ENCODE measurements at regions not wholly inside any gene's neighbourhood (a gene's known extent, or its start where the extent isn't known, plus 50 kb on each side); places are given as distances from the start of the nearest gene placed in this dataset.

GRCh38 chr18:72058851-72059250 is 485.3 kb downstream of the CBLN2 start:
- DNase-seq, result no peak

DNA sequence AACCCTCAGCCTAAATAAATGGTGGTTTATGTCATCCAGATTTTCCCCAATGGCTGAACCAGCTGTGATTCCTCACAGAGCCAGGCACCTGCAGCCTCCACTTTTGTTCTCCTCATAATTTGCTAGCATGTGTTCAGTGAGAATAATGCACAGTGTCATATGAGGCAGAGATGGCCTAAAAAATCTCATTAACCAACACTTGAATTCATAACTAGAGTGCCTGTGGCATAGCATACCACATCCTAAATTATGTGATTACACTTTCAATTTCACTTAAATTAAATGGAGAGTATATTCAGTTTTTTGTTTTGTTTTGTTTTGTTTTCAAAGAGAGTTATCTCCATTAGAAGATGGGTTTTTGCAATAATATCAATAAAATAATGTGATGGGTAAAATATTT is 488.0 kb downstream of the CBLN2 start:
- no peak for DNase-seq

DNA sequence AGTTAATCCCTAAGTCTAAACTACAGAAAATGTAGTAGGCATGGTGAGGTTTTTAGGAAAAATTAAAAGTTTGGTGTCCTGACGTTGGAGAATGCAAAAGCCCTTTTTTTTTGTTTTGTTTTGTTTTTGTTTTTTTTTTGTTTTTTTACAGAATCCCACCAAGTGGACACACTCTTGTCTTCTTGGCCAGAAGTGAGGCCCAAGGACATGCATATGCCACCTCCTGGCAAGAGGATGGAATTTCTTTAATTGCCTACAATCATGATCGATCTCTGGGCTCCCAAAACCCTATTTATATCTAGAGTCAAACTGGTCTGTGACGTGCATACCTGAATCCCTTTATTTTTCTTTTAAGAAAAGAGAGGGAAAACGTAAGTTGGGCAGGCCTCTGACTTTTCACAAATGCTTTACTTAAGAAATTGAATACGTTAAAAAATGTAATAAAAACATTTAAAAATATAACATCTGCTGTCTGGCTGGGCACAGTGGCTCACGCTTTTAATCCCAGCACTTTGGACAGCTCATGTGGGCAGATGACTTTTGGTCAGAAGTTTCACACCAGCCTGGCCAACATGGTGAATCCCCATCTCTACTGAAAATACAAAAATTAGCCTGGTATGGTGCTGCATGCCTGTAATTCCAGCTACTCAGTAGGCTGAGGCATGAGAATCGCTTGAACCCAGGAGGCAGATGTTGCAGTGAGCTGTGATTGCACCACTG is 502.7 kb downstream of the CBLN2 start:
- no peak for DNase-seq

DNA sequence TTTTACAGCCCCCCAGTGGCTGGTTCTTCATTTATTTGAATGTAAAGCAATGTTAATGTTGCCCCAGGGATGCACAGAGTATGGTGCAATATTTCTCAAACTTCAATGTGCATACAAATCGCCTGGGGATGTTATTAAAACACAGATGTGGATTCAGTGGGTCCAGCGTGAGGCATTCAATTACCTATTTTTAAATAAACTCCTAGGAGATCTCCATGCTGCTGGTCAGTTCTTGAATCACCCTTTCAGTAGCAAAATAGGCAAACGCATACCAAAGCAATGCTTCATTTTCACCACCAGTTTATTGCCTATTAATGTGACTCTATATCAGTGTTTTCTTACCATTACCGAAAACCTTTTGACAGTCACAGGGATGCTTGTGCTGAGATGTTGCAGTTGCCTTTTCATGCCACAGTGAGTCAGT is 530.7 kb downstream of the CBLN2 start:
- DNase-seq, result no peak

DNA sequence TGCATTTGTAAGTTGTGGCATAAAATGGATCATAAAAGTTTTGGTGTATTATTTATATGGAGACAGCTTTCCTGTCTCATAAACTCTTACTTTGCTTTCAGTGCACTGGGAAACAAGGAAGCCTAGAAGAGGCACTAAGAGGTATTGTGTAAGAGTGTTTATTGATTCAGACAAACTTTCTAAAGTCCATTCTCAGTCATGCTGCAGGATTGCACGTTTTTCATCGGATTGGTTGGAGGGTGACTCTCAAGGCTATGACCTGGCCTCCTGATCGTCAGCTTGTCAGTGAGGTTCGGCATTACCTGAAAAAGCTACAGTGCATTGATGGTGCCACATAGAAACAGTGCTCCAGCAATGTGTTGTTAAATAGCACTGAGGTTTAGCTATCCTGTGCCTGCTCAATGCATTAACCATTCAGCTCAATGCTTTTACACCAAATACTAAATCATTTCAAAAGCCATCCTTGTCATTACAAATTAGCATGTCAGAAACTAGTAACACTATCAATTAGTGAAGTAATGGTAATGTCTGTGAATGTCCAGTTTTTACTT is 545.5 kb downstream of the CBLN2 start:
- DNase-seq, result no peak

DNA sequence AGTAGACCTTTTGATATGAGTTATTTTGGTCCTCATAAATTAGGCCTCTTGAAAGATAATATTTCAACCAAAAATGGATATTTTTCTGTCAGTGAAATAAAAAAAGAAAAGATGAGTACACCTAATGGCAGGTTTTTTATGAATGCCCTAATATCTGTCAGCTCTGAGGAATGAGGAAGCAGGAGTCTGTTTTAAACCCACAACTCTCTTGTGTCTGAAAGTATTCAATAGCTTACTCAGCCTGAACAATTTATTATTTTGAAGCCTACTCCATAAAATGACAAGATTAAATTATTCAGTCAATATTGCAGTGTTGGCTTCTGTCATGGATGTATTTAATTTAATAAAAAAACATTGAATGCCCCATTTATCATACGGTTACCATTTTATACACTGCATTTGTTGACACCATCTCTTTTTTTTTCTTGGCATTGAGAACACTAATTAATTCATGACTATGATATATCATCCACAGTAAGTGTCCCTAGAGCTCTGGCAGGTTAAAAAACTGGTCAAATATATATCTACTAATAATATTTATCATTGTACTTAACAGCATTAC is 548.2 kb downstream of the CBLN2 start:
- DNase-seq, result no peak

DNA sequence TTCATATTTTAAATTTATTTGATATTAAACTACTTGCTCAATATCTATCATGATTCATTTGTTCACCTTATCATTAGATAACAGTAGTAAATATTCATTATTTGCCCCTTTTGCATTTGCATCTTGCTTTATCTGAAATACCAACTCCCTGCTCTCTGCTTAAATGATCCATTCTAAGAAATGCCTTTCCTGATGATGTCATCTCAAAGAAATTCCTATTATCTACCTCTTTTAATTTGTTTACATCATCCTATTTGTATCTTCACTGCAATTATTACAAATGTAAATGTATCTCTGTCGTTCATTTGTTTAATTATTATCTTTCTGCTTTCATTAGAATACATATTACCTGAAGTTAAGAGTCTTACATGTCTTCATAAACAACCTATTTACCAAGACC is 549.9 kb downstream of the CBLN2 start:
- DNase-seq, result no peak

- DNase-seq, result no peak
These were observed 554.5 kb downstream of the CBLN2 start for GRCh38 chr18:71989616-71990015.

GRCh38 chr18:71986351-71987050 is 557.6 kb downstream of the CBLN2 start:
- no peak for DNase-seq

- DNase-seq, result no peak
These were observed 567.4 kb downstream of the CBLN2 start for GRCh38 chr18:71976744-71977143.

GRCh38 chr18:71966791-71967190 is 577.4 kb downstream of the CBLN2 start:
- no peak for DNase-seq

GRCh38 chr18:71958605-71959004 is 585.5 kb downstream of the CBLN2 start:
- DNase-seq, result no peak

DNA sequence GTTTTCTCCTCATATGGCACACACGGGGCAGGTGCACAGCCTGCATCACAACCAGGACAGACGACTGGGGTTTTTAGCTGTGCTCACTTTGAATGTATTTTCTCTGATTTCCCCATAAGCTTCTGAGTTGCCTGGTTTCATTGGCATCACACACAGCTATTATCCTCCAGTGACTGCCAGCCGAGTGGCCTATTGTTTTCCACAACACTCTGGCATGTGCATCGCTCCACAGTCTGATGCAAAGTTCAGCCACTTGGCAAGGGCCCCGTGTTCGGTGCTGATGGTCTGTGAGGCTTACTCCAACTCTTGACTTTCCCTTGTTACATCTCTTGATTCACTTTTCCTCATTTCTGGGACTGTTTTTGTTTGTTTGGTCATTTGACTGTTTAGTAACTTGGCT is 593.1 kb downstream of the CBLN2 start:
- DNase-seq, result no peak

DNA sequence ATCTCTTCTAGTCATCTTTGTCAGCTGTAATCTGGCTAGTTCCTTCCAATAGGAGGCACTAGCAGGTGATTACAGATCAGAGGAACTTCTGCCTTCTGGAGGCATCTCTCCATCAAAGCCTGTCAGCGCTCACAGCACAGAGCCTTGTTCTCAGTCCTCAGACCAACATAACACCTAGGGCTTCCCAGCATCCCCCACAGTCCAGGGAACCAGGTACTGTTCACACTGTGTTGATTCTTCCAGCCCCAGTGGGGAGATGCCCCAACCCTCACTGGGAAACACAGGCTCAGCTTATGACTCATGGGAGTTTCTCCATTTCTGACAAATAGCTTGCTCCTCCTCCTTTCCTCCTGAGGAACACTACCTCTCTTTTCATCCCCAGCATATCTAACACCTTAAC is 601.7 kb downstream of the CBLN2 start:
- DNase-seq, result no peak

- no peak for DNase-seq
These were observed 604.7 kb downstream of the CBLN2 start for GRCh38 chr18:71939483-71939882.

DNA sequence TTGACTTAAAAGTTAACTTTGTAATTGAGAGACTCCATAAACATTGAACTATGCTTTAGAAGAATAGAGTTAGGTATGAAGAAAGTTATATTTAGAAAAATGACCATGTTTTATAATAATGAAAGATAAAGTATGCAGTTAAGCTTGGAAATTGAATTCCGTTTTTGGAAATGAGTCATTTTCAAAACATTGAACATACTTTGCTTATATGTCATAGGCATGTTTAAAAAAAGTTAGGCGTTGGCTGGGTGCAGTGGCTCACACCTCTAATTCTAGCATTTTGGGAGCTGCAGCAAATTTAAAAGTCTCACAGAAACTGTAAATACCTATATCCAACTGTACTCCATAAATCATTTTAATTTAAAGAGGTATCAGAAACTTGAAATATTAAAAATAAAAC is 607.4 kb downstream of the CBLN2 start:
- DNase-seq, result no peak

- no peak for DNase-seq
These were observed 624.9 kb downstream of the CBLN2 start for GRCh38 chr18:71919211-71919610.

GRCh38 chr18:71913641-71914040 is 630.5 kb downstream of the CBLN2 start:
- no peak for DNase-seq

DNA sequence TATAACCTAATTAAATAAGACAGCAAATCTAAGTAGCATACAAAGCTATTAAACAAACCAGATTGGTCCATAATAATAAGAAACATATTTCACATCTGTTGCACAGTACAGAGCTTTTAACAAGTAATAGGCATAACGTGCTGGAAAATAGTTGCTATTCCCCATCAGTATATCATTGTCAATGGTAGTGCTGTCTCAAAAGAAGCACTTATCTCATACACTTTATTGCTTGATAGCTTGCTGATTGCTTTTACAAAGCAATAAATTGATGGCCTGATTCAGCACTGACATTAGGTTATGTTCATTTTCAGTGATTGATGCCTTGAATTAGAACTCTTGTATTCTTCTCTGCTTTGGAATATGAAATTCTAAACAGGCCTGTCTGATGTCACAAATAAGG is 641.7 kb downstream of the CBLN2 start:
- no peak for DNase-seq

GRCh38 chr18:71899707-71900472 is 644.3 kb downstream of the CBLN2 start:
- no peak for DNase-seq

DNA sequence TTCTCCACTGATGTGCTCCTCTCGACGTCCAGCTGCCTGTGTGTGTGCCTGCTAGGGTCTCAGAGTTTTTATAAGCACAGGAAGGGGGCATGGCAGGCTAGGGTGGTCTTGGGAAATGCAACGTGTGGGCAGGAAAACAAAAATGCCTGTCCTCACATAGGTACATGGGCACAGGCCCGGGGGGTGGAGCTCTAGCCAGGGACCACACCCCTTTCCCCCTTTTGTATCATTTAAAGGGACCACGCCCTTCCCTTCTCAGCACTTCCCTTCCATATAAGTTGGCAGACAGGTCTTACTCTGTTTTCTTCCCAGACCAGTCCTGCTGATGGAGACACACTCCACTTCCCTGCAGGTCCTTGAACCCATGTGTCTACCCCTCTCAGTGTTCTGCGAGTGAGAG is 645.0 kb downstream of the CBLN2 start:
- DNase-seq, result no peak

DNA sequence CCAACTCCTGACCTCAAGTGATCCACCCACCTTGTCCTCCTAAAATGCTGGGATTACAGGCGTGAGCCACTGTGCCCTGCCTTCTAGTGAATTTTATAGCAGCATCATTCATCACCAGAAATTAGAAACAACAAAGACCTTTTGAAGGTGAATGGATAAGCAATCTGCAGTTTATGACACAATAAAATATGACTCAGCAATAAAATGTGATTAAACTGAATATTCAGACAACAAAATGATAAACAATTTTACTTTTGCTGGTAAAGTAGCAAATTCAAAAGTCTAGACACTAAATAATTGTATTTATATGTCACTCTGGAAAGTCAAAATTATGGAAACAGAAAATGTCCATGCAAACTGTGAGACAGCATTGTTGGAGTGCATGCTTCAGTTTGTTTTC is 656.6 kb downstream of the CBLN2 start:
- no peak for DNase-seq

DNA sequence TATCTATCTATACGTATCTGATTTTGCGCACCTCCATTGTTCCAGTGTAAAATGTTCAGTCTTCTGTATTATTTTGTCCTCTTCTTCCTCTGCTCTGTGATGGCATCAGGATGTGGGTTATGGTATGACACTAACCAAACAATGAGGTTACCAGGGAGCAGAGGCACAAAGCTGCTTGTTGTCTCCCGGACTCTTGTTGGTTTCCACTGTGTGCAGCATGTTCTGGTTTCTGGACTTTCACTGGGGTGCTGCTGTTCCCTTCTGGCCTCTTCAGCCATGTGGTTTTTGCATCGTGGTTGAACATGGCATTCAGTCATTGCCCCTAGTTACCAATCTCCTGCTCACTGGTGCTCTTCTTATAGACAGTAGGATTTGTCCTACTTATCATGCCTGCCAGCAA is 665.9 kb downstream of the CBLN2 start:
- DNase-seq, result no peak
